Vagina (tissue), 2 donors: ENCODE measurements at regions not wholly inside any gene's neighbourhood (a gene's known extent, or its start where the extent isn't known, plus 50 kb on each side); places are given as distances from the start of the nearest gene placed in this dataset.

Experiments used
- POLR2A ChIP-seq, 2 donors: fragments of 450-650 bp; IDR thresholded peaks; one replicate each; pipeline ENCODE4 v1.6.1; 2017; ENCODE audit warnings: antibody characterized with exemption in 2 of 2, mild to moderate bottlenecking in 2 of 2, moderate library complexity in 2 of 2
- TF ChIP-seq, protein P1 (sequence below), 3 experiments: fragments of 450-650 bp in 2 of 3; fragments of 200-600 bp in 1 of 3; sonication (generic) in 1 of 3; IDR thresholded peaks; one replicate each; pipeline ENCODE4 v1.5.1; 2017 to 2019; ENCODE audit warnings: antibody characterized with exemption in 3 of 3, mild to moderate bottlenecking in 2 of 3, moderate library complexity in 2 of 3

DNA sequence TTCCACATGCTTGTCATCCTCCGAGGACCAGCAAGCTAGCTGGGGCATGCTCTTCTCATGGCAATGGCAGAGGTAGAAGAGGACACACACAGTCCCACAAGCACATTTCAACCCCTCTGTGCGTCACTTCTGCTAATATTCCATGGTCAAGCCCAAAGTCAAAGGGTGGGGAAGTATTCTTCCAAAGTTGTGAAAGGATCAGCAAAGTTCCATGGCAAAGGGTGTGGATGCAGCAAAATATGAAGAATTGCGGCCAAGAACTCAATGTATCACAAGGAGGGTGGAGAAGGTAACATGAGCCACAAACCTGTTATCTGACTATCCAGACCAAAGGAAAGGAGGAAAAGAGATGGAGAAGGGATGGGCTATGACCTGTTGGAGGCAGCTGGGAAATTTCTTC is 71.2 kb upstream of the SNRK start:
- no peak for TF ChIP-seq POLR2A (IDR thresholded peaks at IDR 0.05)
- TF ChIP-seq, protein P1, sequence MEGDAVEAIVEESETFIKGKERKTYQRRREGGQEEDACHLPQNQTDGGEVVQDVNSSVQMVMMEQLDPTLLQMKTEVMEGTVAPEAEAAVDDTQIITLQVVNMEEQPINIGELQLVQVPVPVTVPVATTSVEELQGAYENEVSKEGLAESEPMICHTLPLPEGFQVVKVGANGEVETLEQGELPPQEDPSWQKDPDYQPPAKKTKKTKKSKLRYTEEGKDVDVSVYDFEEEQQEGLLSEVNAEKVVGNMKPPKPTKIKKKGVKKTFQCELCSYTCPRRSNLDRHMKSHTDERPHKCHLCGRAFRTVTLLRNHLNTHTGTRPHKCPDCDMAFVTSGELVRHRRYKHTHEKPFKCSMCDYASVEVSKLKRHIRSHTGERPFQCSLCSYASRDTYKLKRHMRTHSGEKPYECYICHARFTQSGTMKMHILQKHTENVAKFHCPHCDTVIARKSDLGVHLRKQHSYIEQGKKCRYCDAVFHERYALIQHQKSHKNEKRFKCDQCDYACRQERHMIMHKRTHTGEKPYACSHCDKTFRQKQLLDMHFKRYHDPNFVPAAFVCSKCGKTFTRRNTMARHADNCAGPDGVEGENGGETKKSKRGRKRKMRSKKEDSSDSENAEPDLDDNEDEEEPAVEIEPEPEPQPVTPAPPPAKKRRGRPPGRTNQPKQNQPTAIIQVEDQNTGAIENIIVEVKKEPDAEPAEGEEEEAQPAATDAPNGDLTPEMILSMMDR (IDR thresholded peaks at IDR 0.05): no peak
